ENCODE measurements at regions not wholly inside any gene's neighbourhood (a gene's known extent, or its start where the extent isn't known, plus 50 kb on each side); places are given as distances from the start of the nearest gene placed in this dataset.
"Not testable (repeated sequence)": the region's sequence is repeated elsewhere in the genome, so short reads cannot be mapped to it uniquely, and the experiment has no call there.

GRCh38 chr2:89224803-89225202, 533.3 kb downstream of the RPIA start:
- DNase-seq (ENCODE audit: low spot score) = not testable (repeated sequence)

DNA sequence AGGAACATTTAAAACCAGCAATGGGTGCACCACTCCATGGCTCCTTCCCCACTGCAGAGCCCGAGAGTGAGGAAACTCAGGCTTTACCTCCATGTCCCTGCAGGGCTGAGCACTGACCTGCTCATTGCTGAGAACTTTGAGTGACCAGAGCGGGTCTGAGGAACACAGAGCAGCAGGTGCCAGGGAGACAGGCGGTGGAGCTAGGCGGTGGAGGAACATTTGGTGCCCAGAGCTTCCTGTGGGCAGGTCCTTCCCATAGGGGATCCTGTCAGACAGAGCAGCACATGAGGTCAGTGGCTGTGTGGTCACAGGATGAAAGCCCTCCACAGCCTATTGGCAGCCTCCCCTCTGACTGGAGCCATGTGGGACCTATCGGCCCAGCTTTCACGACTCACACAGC, 538.5 kb downstream of the RPIA start:
- DNase-seq (ENCODE audit: low spot score) = not testable (repeated sequence)

DNA sequence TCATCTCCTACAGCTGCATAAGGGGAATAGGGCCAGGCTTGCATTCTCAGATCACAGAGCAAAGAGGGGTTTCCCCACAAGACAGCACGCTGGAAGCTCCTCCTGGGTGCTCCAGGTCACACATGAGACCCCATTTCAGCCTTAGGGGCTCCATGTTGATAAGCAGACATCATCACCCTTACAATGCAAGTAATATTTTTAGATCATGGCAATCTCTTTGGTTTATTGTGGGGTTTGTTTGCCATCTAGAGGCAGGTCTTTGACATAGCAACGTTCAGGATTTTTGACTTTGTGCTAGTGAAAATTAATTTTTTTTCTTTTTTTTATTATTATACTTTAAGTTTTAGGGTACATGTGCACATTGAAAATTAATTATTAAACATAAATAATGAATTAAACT, 539.8 kb downstream of the RPIA start:
- not testable (repeated sequence) for DNase-seq (ENCODE audit: low spot score)

DNA sequence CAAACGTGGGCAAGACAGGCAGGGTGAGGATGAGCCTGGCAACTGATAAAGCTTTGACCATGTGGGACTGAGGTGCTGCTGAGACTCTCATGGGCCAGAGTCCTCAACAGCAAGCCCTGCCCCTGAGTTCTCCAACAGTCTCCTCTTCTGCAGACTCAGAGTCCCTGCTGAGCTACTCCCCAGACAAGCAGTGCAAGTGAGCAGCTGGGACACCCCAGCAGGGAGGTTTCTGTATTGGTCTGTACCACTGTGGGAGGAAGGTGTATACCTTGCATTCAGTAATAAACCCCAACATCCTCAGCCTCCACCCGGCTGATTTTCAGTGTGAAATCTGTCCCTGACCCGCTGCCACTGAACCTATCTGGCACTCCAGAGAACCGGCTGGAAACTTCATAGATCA, 542.5 kb downstream of the RPIA start:
- DNase-seq (ENCODE audit: low spot score) = not testable (repeated sequence)

GRCh38 chr2:89234818-89235466, 543.5 kb downstream of the RPIA start:
- not testable (repeated sequence) for DNase-seq (ENCODE audit: low spot score)

- DNase-seq (ENCODE audit: low spot score) = not testable (repeated sequence)
These were observed 545.5 kb downstream of the RPIA start for GRCh38 chr2:89236832-89237450.

- not testable (repeated sequence) for DNase-seq (ENCODE audit: low spot score)
These were observed 546.3 kb downstream of the RPIA start for GRCh38 chr2:89237783-89238182.

GRCh38 chr2:89243114-89243700, 551.7 kb downstream of the RPIA start:
- DNase-seq (ENCODE audit: low spot score) = not testable (repeated sequence)

DNA sequence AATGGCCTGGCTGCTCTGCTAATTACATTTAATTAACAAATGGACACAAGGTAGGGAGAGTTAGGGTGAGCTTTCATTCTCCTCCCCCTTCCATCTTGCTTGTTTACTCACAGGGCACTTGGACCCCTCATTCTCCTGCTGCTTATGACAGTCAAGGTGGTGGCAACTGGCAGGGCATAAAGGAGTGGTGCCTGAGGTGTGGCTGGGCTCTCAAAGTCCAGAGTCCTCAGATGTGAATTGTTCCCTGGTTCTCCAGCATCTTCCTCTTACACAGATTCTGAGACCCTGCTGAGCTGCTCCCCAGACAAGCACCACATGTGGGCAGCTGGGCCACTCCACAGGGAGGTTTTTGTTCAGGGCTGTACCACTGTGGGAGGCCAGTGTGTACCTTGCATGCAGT, 552.9 kb downstream of the RPIA start:
- not testable (repeated sequence) for DNase-seq (ENCODE audit: low spot score)

DNA sequence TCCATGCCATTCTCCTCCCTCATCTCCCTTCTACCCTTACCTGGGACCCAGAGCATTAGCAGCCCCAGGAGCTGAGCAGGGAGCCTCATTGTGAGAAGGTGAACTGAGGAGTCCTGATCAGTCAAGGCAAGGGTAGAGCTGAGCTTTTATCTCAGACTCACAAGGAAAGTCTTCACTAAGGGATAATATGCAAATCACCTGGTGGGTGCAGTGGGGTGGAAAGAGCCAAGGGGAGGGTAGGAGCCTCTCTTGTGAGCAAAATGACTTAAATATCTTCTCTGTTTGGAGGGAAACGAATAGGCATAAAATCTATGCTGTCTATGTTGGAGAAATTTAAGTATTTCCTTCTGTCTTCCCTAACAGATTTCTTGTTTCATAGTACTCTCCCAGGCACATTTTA, 554.0 kb downstream of the RPIA start:
- not testable (repeated sequence) for DNase-seq (ENCODE audit: low spot score)

DNA sequence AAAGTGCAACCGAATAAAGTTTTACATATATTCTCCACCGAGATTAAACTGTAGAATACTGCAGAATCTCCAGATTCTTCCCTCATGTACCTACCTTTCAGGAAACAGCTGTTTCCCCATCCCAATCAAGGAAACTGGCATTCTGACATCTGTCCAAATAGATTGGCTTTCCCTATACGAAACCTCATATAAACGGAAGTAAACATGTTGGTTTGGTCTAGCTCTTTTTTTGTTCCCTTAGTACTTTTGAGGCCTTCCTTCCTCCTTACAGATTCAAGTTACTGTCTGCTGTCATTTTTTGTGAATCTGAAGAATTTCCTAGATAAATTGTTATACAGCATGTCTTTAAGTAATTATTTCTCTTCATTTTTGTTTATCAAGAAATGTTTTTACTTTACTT, 554.6 kb downstream of the RPIA start:
- DNase-seq (ENCODE audit: low spot score) = not testable (repeated sequence)

DNA sequence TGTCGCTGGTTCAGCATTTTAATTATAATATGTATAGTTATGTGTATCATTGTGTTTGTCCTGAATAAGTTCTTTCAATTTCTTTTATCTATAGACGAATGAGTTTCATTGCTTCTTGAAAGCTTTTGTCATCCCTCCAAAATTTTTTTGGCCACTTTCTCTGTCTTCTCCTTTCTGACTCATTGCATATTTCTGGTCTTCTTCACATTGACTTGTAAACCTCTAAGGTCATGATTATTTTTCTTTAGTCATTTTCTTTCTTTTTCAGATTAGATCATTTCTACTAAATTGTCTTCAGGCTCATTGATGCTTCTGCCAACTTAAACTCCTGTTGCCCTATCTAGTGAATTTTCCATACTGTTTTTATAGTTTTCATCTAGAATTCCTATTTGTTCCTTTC, 555.1 kb downstream of the RPIA start:
- DNase-seq (ENCODE audit: low spot score) = not testable (repeated sequence)

GRCh38 chr2:89255013-89255412, 563.5 kb downstream of the RPIA start:
- not testable (repeated sequence) for DNase-seq (ENCODE audit: low spot score)

GRCh38 chr2:89273443-89273842, 582.0 kb downstream of the RPIA start:
- DNase-seq (ENCODE audit: low spot score) = not testable (repeated sequence)

GRCh38 chr2:89280536-89280935, 589.1 kb downstream of the RPIA start:
- not testable (repeated sequence) for DNase-seq (ENCODE audit: low spot score)

DNA sequence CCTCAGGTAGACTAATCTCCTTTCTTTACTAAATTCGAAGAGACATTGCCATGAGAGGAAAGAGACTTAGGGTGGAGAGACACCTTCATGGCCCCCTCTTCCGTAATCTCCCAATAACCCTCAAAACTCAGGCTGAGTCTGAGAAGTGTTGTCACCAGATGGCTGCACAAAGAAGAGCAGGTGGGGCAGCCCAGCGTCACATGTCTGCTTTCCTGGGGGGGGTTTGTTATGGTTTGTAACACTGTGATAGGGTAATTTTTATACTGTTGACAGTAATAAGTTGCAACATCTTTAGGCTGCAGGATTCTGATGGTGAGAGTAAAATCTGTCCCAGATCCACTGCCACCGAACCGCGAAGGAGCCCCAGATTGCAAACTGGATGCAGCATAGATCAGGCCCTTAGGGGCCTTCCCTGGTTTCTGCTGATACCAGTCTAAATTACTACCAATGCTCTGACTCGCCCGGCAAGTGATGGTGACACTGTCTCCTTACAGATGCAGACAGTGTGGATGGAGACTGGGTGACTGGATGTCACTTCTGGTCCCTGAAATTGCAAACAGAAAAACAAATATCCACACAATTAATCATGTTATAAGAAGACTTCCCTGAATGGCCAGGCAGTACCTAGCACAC, 595.1 kb downstream of the RPIA start:
- DNase-seq (ENCODE audit: low spot score) = not testable (repeated sequence)

DNA sequence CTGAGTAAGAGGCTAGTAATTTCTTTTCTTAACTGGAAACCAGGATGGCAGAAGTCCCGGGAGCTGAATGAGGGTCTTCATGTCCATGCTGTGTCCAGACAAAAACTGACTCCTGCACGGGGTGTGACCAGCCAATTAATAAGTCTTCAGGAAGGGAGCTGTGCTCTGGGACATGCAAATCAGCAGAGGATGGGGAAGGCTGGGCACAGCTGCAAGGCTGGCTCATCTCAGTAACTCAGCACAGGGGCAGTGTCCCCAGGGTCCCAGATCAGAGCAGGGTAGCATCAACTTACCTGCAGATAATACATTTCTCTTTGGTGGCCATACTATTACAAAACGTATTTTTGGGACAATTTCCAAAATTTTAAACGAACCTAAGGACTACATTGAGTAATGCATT, 595.6 kb downstream of the RPIA start:
- not testable (repeated sequence) for DNase-seq (ENCODE audit: low spot score)

GRCh38 chr2:89291717-89292298, 600.3 kb downstream of the RPIA start:
- DNase-seq (ENCODE audit: low spot score) = not testable (repeated sequence)

DNA sequence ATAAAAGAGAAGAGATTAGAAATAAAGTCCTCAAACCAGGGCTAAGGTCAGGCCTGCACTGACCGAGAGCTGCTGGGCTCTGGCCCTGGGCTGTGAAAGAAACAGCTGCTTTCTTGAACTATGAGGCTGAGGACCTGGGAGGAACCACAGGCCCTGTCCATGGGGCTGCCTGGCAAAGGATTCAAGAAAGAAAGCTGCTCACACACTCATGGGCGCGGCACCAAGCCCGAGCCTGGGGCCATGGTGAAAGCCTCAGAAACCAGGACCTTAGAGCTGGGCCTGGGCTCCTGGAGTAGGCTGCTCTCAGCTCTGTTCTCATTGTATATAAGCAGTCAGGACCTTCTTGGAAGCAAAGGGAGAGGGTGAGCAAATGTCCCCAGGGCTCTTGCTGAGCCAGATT, 601.9 kb downstream of the RPIA start:
- DNase-seq (ENCODE audit: low spot score) = not testable (repeated sequence)

- DNase-seq (ENCODE audit: low spot score) = not testable (repeated sequence)
These were observed 602.9 kb downstream of the RPIA start for GRCh38 chr2:89294335-89294734.

- not testable (repeated sequence) for DNase-seq (ENCODE audit: low spot score)
These were observed 605.4 kb downstream of the RPIA start for GRCh38 chr2:89296820-89297398.

GRCh38 chr2:89299196-89299595, 607.7 kb downstream of the RPIA start:
- not testable (repeated sequence) for DNase-seq (ENCODE audit: low spot score)

Measured in D341Med (cell line).